K562 (cell line): ENCODE measurements at regions not wholly inside any gene's neighbourhood (a gene's known extent, or its start where the extent isn't known, plus 50 kb on each side); places are given as distances from the start of the nearest gene placed in this dataset.
A peak's percentile ranks its signal among the peaks of the same experiment; 100 is the strongest.

ENCODE experiments used
- BDP1 ChIP-seq: IDR thresholded peaks from 3 replicates; pipeline ENCODE4 v1.6.1; 2011; ENCODE audit not compliant: insufficient read length, insufficient read depth
- CHD4 ChIP-seq: fragments of 200-600 bp; sonication (generic); IDR thresholded peaks from 3 replicates; pipeline ENCODE4 v1.6.1; 2012; ENCODE audit warnings: low read depth, mild to moderate bottlenecking, mixed read lengths, low read length, inconsistent platforms; ENCODE audit not compliant: insufficient read depth, insufficient replicate concordance, poor library complexity, severe bottlenecking
- COPS2 ChIP-seq: fragments of 450-650 bp; conservative IDR thresholded peaks from 2 replicates; pipeline ENCODE4 v1.6.1; 2016; ENCODE audit warnings: mild to moderate bottlenecking, moderate library complexity
- EP300 ChIP-seq: IDR thresholded peaks from 2 replicates; pipeline ENCODE4 v1.6.1; 2012; ENCODE audit warnings: low read length, improper control_type of control experiment
- ETV6 ChIP-seq, 3 experiments: fragments of 150-350 bp in 1 of 3; sonication (generic) in 1 of 3; formaldehyde crosslinking in 1 of 3; IDR thresholded peaks; 2 replicates each; pipeline versions ENCODE4 v1.6.1 to v1.8.0; 2014 to 2022; ENCODE audit warnings: borderline replicate concordance in 2 of 3, low read depth in 2 of 3, antibody characterized with exemption in 1 of 3, low read length in 1 of 3, mild to moderate bottlenecking in 1 of 3, missing genetic modification reagents in 1 of 3
- FOXP4 ChIP-seq: sonication (generic); formaldehyde crosslinking; IDR thresholded peaks from 2 replicates; pipeline ENCODE4 v1.8.0; 2022; ENCODE audit warnings: mild to moderate bottlenecking, missing genetic modification reagents, borderline replicate concordance
- GABPB1 ChIP-seq: sonication (generic); formaldehyde crosslinking; IDR thresholded peaks from 2 replicates; pipeline ENCODE4 v1.8.0; 2022; ENCODE audit warnings: mild to moderate bottlenecking, missing genetic modification reagents
- GABPB2 ChIP-seq: fragments of 250-450 bp; sonication (Bioruptor Pico); conservative IDR thresholded peaks from 2 replicates; pipeline ENCODE4 v1.5.1; 2021; ENCODE audit warnings: mild to moderate bottlenecking
- GATAD2A ChIP-seq: fragments of 450-650 bp; IDR thresholded peaks from 2 replicates; pipeline ENCODE4 v1.6.1; 2017
- HDGF ChIP-seq: fragments of 450-650 bp; IDR thresholded peaks from 2 replicates; pipeline ENCODE4 v1.6.1; 2016
- HEY1 ChIP-seq: fragments of 250-450 bp; sonication (Bioruptor Pico); IDR thresholded peaks from 2 replicates; pipeline ENCODE4 v1.5.0; 2020; ENCODE audit warnings: mild to moderate bottlenecking, moderate library complexity, borderline replicate concordance
- HMGN3 ChIP-seq: IDR thresholded peaks from 2 replicates; pipeline ENCODE4 v1.6.1; 2011; ENCODE audit warnings: borderline replicate concordance, low read depth, mild to moderate bottlenecking, mixed read lengths, low read length; ENCODE audit not compliant: insufficient read length; ENCODE audit errors: extremely low read depth
- HOXB6 ChIP-seq: fragments of 250-450 bp; sonication (Bioruptor Pico); IDR thresholded peaks from 2 replicates; pipeline ENCODE4 v1.5.1; 2022; ENCODE audit warnings: mild to moderate bottlenecking, borderline replicate concordance
- KAT2B ChIP-seq: IDR thresholded peaks from one replicate; pipeline ENCODE4 v1.6.1; 2012; ENCODE audit warnings: low read depth, mild to moderate bottlenecking, control low read depth, inconsistent platforms, low read length, moderate library complexity
- PYGO2 ChIP-seq: fragments of 450-650 bp; IDR thresholded peaks from 2 replicates; pipeline ENCODE4 v1.6.1; 2016; ENCODE audit warnings: mild to moderate bottlenecking, missing genetic modification characterization, moderate library complexity, missing compliant biosample characterization
- RHOXF2B ChIP-seq: fragments of 250-450 bp; sonication (Bioruptor Pico); conservative IDR thresholded peaks from 2 replicates; pipeline ENCODE4 v1.5.1; 2021
- RNF2 ChIP-seq: sonication (generic); IDR thresholded peaks from 2 replicates; pipeline ENCODE4 v1.6.1; 2016
- ZNF316 ChIP-seq: fragments of 450-650 bp; IDR thresholded peaks from 2 replicates; pipeline ENCODE4 v1.6.1; 2016
- ZNF512 ChIP-seq: IDR thresholded peaks from 2 replicates; pipeline ENCODE4 v1.6.1; 2016; ENCODE audit warnings: missing genetic modification characterization, missing compliant biosample characterization
- TF ChIP-seq, protein P1 (sequence below): fragments of 200-800 bp; sonication (Bioruptor generic); IDR thresholded peaks from 2 replicates; pipeline ENCODE4 v1.6.1; 2016; ENCODE audit warnings: missing genetic modification characterization, missing compliant biosample characterization

DNA sequence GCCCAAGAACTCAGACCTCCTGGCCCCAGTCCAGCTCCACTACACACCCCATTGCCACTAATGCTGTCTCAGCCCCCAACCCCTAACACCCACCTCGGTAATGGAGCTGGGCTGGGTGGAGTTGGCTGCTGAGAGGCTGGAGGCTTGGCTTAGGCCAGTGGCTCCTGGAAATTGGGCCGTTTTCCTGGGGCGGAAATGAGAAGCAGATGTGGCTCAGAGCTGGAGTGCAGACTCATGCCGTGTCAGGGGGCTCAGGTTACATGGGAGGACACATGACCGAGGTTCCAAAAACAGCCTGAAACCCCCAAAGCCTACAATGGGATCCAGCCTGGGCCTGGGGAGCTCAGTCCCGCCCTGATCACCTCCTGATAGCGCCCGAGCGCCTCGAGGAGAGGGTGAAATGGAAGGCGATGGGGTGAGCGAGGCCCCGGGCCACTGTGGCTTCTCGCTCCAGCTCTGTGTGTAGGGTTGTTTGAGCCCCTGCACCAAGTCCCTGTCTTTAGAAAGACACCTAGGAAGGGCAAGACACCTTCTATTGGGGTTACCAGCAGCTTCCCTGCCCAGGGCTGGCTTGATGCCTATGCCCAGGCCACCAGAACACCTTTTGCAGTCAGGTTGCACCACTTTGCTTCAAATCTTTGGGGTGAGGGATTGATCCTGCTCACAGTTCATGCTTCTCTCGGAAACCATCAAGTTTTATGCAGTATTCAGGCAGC, 175.7 kb upstream of the HAAO start (continued):
- TF ChIP-seq, protein P1, sequence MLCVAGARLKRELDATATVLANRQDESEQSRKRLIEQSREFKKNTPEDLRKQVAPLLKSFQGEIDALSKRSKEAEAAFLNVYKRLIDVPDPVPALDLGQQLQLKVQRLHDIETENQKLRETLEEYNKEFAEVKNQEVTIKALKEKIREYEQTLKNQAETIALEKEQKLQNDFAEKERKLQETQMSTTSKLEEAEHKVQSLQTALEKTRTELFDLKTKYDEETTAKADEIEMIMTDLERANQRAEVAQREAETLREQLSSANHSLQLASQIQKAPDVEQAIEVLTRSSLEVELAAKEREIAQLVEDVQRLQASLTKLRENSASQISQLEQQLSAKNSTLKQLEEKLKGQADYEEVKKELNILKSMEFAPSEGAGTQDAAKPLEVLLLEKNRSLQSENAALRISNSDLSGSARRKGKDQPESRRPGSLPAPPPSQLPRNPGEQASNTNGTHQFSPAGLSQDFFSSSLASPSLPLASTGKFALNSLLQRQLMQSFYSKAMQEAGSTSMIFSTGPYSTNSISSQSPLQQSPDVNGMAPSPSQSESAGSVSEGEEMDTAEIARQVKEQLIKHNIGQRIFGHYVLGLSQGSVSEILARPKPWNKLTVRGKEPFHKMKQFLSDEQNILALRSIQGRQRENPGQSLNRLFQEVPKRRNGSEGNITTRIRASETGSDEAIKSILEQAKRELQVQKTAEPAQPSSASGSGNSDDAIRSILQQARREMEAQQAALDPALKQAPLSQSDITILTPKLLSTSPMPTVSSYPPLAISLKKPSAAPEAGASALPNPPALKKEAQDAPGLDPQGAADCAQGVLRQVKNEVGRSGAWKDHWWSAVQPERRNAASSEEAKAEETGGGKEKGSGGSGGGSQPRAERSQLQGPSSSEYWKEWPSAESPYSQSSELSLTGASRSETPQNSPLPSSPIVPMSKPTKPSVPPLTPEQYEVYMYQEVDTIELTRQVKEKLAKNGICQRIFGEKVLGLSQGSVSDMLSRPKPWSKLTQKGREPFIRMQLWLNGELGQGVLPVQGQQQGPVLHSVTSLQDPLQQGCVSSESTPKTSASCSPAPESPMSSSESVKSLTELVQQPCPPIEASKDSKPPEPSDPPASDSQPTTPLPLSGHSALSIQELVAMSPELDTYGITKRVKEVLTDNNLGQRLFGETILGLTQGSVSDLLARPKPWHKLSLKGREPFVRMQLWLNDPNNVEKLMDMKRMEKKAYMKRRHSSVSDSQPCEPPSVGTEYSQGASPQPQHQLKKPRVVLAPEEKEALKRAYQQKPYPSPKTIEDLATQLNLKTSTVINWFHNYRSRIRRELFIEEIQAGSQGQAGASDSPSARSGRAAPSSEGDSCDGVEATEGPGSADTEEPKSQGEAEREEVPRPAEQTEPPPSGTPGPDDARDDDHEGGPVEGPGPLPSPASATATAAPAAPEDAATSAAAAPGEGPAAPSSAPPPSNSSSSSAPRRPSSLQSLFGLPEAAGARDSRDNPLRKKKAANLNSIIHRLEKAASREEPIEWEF = peak; percentile 82; the same call in 1 of the 2 replicates
- TF ChIP-seq RHOXF2B (CRISPR knock-in tag) (no peak), HDGF (peak; percentile 72), BDP1 (no peak), EP300 (peak; percentile 88), HOXB6 (CRISPR knock-in tag) (no peak), HMGN3 (peak; percentile 49), COPS2 (no peak), ZNF512 (tag) (no peak), GABPB2 (CRISPR knock-in tag) (no peak), GATAD2A (peak; percentile 30; the same call in 1 of the 2 replicates), RNF2 (peak; percentile 94), HEY1 (CRISPR knock-in tag) (no peak), FOXP4 (no peak), ZNF316 (peak; percentile 94), ETV6 (IDR thresholded peaks at IDR 0.05; ENCODE audit: borderline replicate concordance in 1 of 2, low read depth in 2 of 2, low read length in 1 of 2) (0 out of 4 replicates have a peak, but pooled peaks of 1 of the 2 experiments have one; percentile 14), ETV6 (CRISPR knock-in tag; IDR thresholded peaks at IDR 0.05; ENCODE audit: borderline replicate concordance) (no peak), KAT2B (no peak), CHD4 (no peak), GABPB1 (CRISPR knock-in tag) (peak; percentile 59; the same call in 1 of the 2 replicates), PYGO2 (tag) (no peak; the same call in 1 of the 2 replicates)
